ENCODE measurements at regions not wholly inside any gene's neighbourhood (a gene's known extent, or its start where the extent isn't known, plus 50 kb on each side); places are given as distances from the start of the nearest gene placed in this dataset.

DNA sequence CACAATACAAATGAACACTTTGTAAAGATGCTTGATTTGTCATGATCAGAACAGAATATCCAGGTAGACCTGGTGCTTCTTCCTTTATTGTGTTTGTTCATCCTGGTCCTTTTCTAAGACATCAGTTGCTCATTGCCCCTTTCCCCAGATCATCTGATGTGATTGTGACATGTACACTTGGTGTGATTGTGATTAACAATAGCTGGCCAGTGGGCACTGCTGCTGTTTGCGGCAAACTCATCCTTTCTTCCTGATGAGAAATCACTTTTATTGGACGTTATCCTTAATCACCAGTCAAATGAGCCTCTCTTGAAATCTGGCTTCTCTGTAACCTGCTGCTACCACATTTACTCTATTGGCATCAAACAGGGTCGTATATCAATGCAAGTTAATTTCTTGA, 135.1 kb downstream of the PCDH7 start:
- TF ChIP-seq POLR2AphosphoS5 (IDR thresholded peaks at IDR 0.05; ENCODE audit: low read depth, low read length) (no peak), TCF7L2 (IDR thresholded peaks at IDR 0.05; ENCODE audit: low read depth, low read length) (no peak)
- TF ChIP-seq, protein P1, sequence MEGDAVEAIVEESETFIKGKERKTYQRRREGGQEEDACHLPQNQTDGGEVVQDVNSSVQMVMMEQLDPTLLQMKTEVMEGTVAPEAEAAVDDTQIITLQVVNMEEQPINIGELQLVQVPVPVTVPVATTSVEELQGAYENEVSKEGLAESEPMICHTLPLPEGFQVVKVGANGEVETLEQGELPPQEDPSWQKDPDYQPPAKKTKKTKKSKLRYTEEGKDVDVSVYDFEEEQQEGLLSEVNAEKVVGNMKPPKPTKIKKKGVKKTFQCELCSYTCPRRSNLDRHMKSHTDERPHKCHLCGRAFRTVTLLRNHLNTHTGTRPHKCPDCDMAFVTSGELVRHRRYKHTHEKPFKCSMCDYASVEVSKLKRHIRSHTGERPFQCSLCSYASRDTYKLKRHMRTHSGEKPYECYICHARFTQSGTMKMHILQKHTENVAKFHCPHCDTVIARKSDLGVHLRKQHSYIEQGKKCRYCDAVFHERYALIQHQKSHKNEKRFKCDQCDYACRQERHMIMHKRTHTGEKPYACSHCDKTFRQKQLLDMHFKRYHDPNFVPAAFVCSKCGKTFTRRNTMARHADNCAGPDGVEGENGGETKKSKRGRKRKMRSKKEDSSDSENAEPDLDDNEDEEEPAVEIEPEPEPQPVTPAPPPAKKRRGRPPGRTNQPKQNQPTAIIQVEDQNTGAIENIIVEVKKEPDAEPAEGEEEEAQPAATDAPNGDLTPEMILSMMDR (IDR thresholded peaks at IDR 0.05), result no peak

Measured in Panc1 (cell line).